ENCODE measurements at regions not wholly inside any gene's neighbourhood (a gene's known extent, or its start where the extent isn't known, plus 50 kb on each side); places are given as distances from the start of the nearest gene placed in this dataset.

DNA sequence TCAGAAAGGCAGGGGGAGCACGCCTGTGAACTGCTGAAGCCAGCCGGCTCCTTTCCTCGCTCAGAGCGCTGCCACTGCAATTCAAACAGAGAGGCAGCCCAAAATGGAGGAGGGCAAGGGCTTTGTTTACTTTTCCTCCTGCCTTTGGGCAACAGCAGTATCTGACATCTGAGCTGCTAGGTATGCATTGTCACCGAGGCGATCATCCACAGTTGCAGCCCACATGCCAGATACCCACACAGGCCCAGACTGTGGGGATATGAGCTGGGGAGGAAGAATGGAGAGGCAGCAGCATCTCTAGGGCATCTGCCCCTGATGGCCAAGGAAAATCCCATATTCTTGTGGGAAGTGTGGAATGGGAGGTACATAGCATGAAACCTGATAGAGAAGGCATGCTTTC lies 357.1 kb downstream of the BARHL2 start:
- Histone ChIP-seq H3K4me3 (no peak overlapping the region), H3K27ac (no peak overlapping the region), H3K27me3 (ENCODE audit: insufficient read depth in 3 of 3, low read length in 2 of 3) (peaks cover 0 to 2% (median 2%) of the 10 kb centered on the region in 3 donors), H3K36me3 (ENCODE audit: insufficient read depth in 1 of 2, low read depth in 1 of 2) (no peaks in the 10 kb centered on the region), H3K9me3 (no peaks in the 10 kb centered on the region), H3K4me1 (no peaks in the 10 kb centered on the region)
- intact Hi-C loops (cut with DNase I), result no loop called here
- DNase-seq (no peak), ATAC-seq (no peak)
- TF ChIP-seq, protein P1, sequence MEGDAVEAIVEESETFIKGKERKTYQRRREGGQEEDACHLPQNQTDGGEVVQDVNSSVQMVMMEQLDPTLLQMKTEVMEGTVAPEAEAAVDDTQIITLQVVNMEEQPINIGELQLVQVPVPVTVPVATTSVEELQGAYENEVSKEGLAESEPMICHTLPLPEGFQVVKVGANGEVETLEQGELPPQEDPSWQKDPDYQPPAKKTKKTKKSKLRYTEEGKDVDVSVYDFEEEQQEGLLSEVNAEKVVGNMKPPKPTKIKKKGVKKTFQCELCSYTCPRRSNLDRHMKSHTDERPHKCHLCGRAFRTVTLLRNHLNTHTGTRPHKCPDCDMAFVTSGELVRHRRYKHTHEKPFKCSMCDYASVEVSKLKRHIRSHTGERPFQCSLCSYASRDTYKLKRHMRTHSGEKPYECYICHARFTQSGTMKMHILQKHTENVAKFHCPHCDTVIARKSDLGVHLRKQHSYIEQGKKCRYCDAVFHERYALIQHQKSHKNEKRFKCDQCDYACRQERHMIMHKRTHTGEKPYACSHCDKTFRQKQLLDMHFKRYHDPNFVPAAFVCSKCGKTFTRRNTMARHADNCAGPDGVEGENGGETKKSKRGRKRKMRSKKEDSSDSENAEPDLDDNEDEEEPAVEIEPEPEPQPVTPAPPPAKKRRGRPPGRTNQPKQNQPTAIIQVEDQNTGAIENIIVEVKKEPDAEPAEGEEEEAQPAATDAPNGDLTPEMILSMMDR (IDR thresholded peaks at IDR 0.05), result no peak
- WGBS, 3 donors, result 80 to 82% (median 80%) methylated on average over 6 of the region's 6 CpGs

- TF ChIP-seq, protein P1 (IDR thresholded peaks at IDR 0.05), result no peak
- Histone ChIP-seq H3K4me1 (no peaks in the 10 kb centered on the region), H3K27ac (no peak overlapping the region), H3K27me3 (ENCODE audit: insufficient read depth in 3 of 3, low read length in 2 of 3) (peaks cover 0 to 2% (median 0%) of the 10 kb centered on the region in 3 donors), H3K9me3 (no peaks in the 10 kb centered on the region), H3K4me3 (no peak overlapping the region), H3K36me3 (ENCODE audit: insufficient read depth in 1 of 2, low read depth in 1 of 2) (no peaks in the 10 kb centered on the region)
- intact Hi-C loops (cut with DNase I), result no loop called here
- DNase-seq (no peak), ATAC-seq (no peak)
- 82 to 97% (median 86%) methylated on average over 2 of the region's 2 CpGs for WGBS, 3 donors
These were observed 358.7 kb downstream of the BARHL2 start for GRCh38 chr1:90358448-90358847.

DNA sequence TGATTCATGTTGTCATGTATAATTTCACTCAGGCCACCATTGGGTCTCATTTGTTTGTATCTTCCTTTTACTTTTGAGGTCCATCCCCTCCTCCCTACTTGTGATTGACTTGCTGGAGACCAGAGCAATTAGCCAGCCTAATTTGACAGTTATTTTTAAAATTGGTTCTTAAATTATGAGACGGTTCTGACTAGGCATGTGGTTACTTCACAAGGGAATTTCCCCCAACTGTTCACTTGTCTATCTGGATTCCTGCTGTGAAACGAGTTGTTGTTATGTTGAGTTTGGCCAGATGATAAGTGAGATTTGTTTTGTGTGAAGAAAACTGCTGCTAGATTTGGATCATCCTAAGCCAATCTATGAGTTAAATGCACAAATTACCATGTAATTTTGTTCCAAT lies 359.1 kb downstream of the BARHL2 start:
- WGBS, 3 donors, result 18 to 22% (median 22%) methylated on average over 2 of the region's 2 CpGs
- intact Hi-C loops (cut with DNase I), result no loop called here
- Histone ChIP-seq H3K4me1 (no peaks in the 10 kb centered on the region), H3K27ac (no peak overlapping the region), H3K9me3 (no peaks in the 10 kb centered on the region), H3K27me3 (ENCODE audit: insufficient read depth in 3 of 3, low read length in 2 of 3) (peaks cover 0 to 2% (median 0%) of the 10 kb centered on the region in 3 donors), H3K4me3 (no peak overlapping the region), H3K36me3 (ENCODE audit: insufficient read depth in 1 of 2, low read depth in 1 of 2) (no peaks in the 10 kb centered on the region)
- ATAC-seq (no peak), DNase-seq (no peak)
- TF ChIP-seq, protein P1 (IDR thresholded peaks at IDR 0.05), result no peak

DNA sequence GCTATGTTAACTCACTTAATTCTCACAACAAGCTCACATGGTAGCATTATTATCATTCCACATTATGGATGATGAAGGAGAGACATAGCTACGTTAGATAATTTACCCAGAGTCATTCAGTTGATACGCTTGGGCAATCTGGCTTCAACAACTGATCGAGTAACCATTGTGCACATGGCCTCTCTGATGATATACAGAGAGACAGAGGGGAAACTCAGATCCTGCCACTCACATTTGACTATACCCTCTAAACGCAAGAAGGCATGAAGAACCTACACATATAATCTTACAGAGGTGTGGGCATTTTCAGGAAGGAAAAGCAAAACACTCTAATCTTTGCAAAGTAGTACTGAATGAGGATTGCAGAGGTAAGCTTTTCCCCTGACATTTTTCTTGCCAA lies 360.1 kb downstream of the BARHL2 start:
- DNase-seq (no peak), ATAC-seq (no peak)
- WGBS, 3 donors, result 66 to 76% (median 73%) methylated on average over 4 of the region's 4 CpGs
- intact Hi-C loops (cut with DNase I), result no loop called here
- TF ChIP-seq, protein P1 (IDR thresholded peaks at IDR 0.05), result no peak
- Histone ChIP-seq H3K36me3 (ENCODE audit: insufficient read depth in 1 of 2, low read depth in 1 of 2) (no peaks in the 10 kb centered on the region), H3K9me3 (no peaks in the 10 kb centered on the region), H3K27me3 (ENCODE audit: insufficient read depth in 3 of 3, low read length in 2 of 3) (peaks cover 0 to 2% (median 0%) of the 10 kb centered on the region in 3 donors), H3K27ac (no peak overlapping the region), H3K4me1 (no peaks in the 10 kb centered on the region), H3K4me3 (no peak overlapping the region)

GRCh38 chr1:90356101-90356500 lies 361.0 kb downstream of the BARHL2 start:
- Histone ChIP-seq H3K9me3 (no peaks in the 10 kb centered on the region), H3K4me3 (no peak overlapping the region), H3K27ac (no peak overlapping the region), H3K36me3 (ENCODE audit: insufficient read depth in 1 of 2, low read depth in 1 of 2) (no peaks in the 10 kb centered on the region), H3K27me3 (ENCODE audit: insufficient read depth in 3 of 3, low read length in 2 of 3) (no peaks in the 10 kb centered on the region), H3K4me1 (no peaks in the 10 kb centered on the region)
- no peak for ATAC-seq
- WGBS, 3 donors, result 86 to 88% (median 87%) methylated on average over 3 of the region's 3 CpGs
- no peak for DNase-seq
- intact Hi-C loops (cut with DNase I), result no loop called here
- TF ChIP-seq, protein P1 (IDR thresholded peaks at IDR 0.05), result no peak
